PFSK-1 (cell line): ENCODE measurements at regions not wholly inside any gene's neighbourhood (a gene's known extent, or its start where the extent isn't known, plus 50 kb on each side); places are given as distances from the start of the nearest gene placed in this dataset.

Experiments used
- POLR2AphosphoS5 ChIP-seq: IDR thresholded peaks from 2 replicates; pipeline ENCODE4 v1.6.1; 2012; ENCODE audit warnings: low read depth, mild to moderate bottlenecking, control low read depth, low read length, moderate library complexity
- TAF1 ChIP-seq: IDR thresholded peaks from 2 replicates; pipeline ENCODE4 v1.6.1; 2012; ENCODE audit warnings: low read length, control low read depth, borderline replicate concordance; ENCODE audit not compliant: insufficient read depth

DNA sequence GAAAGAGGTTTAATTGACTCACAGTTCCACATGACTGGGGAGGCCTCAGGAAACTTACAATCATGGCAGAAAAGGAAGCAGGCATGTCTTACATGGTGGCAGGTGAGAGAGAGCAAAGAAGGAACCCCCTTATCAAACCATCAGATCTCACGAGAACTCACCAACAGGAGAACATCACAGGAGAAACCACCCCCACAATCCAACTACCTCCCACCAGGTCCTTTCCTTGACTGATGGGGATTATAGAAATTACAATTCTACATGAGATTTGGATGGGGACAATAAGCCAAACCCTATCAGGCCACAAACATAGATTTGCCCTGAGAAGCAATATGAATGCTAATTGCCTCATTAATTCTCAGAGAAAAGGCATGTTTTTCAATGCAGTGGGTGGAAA lies 138.2 kb upstream of the RAPGEF2 start:
- TF ChIP-seq TAF1: no peak
- no peak for TF ChIP-seq POLR2AphosphoS5
